TTC549 (cell line): ENCODE measurements at regions not wholly inside any gene's neighbourhood (a gene's known extent, or its start where the extent isn't known, plus 50 kb on each side); places are given as distances from the start of the nearest gene placed in this dataset.

Experiments
- FAIRE-seq: peaks from 2 replicates; lab custom pipeline; 2012; peaks lifted over from hg19 to GRCh38; lab: Jason Lieb, UNC

- no peak for FAIRE-seq
These were observed 1461.4 kb upstream of the CDH9 start for GRCh38 chr5:28499766-28500290.

GRCh38 chr5:28495876-28496275 lies 1457.5 kb upstream of the CDH9 start:
- FAIRE-seq = no peak

GRCh38 chr5:28493456-28493855 lies 1455.1 kb upstream of the CDH9 start:
- no peak for FAIRE-seq

- no peak for FAIRE-seq
These were observed 1450.4 kb upstream of the CDH9 start for GRCh38 chr5:28488752-28489151.

GRCh38 chr5:28483327-28484025 lies 1445.1 kb upstream of the CDH9 start:
- no peak for FAIRE-seq

GRCh38 chr5:28473531-28474107 lies 1435.2 kb upstream of the CDH9 start:
- FAIRE-seq = no peak

- FAIRE-seq = no peak
These were observed 1429.8 kb upstream of the CDH9 start for GRCh38 chr5:28468166-28468565.

GRCh38 chr5:28463728-28464127 lies 1425.3 kb upstream of the CDH9 start:
- no peak for FAIRE-seq

GRCh38 chr5:28451483-28451882 lies 1413.1 kb upstream of the CDH9 start:
- no peak for FAIRE-seq

- FAIRE-seq = no peak
These were observed 1412.6 kb upstream of the CDH9 start for GRCh38 chr5:28450997-28451396.

GRCh38 chr5:28448791-28449190 lies 1410.4 kb upstream of the CDH9 start:
- no peak for FAIRE-seq

- no peak for FAIRE-seq
These were observed 1392.3 kb upstream of the CDH9 start for GRCh38 chr5:28430565-28431178.

GRCh38 chr5:28421141-28421540 lies 1382.8 kb upstream of the CDH9 start:
- FAIRE-seq = no peak

GRCh38 chr5:28415791-28416443 lies 1377.5 kb upstream of the CDH9 start:
- FAIRE-seq = no peak

- no peak for FAIRE-seq
These were observed 1376.2 kb upstream of the CDH9 start for GRCh38 chr5:28414619-28415018.

GRCh38 chr5:28408651-28409050 lies 1370.3 kb upstream of the CDH9 start:
- no peak for FAIRE-seq

- FAIRE-seq = no peak
These were observed 1369.8 kb upstream of the CDH9 start for GRCh38 chr5:28408186-28408585.

GRCh38 chr5:28404363-28405071 lies 1366.1 kb upstream of the CDH9 start:
- no peak for FAIRE-seq

- no peak for FAIRE-seq
These were observed 1365.5 kb upstream of the CDH9 start for GRCh38 chr5:28403846-28404245.

GRCh38 chr5:28402590-28403301 lies 1364.4 kb upstream of the CDH9 start:
- FAIRE-seq = no peak

- FAIRE-seq = no peak
These were observed 1361.7 kb upstream of the CDH9 start for GRCh38 chr5:28400076-28400475.

- FAIRE-seq = no peak
These were observed 1360.8 kb upstream of the CDH9 start for GRCh38 chr5:28399211-28399610.
